Fibroblast of skin of right quadriceps (primary cell): ENCODE measurements at regions not wholly inside any gene's neighbourhood (a gene's known extent, or its start where the extent isn't known, plus 50 kb on each side); places are given as distances from the start of the nearest gene placed in this dataset.
"Not testable (repeated sequence)": the region's sequence is repeated elsewhere in the genome, so short reads cannot be mapped to it uniquely, and the experiment has no call there.

Experiments used
- DNase-seq: peaks from one replicate; pipeline ENCODE4 v3.0.0-alpha.2; 2013

DNA sequence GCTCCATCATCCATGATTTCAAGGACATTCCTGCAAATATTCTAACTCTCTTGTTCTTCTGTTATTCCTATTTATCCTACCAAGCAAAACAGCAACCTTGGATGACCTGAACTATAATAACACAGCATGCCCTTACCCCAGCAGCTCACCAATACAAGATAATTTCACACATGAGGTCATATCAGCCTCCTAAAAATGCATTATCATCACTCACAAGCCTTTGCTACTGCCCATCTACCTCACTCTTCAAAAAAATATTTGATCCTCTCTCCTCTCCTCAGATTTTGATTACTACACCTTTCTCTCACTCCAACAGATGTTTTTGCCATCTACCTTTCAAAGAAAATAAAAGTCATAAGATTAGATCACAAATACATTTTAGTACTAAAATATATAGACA, 777.6 kb upstream of the NCAM2 start:
- no peak for DNase-seq

GRCh38 chr21:20221981-20222380, 776.2 kb upstream of the NCAM2 start:
- DNase-seq = not testable (repeated sequence)

DNA sequence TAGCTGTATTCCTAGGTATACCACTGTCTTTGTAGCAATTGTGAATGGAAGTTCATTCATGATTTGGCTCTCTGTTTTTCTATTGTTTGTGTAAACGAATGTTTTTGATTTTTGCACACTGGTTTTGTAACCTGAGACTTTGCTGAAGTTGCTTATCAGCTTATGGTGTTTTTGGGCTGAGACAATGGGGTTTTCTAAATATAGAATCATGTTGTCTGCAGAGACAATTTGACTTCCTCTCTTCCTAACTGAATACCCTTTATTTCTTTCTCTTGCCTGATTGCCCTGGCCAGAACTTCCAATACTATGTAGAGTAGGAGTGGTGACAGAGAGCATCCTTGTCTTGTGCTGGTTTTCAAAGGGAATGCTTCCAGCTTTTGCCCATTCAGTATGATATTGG, 761.6 kb upstream of the NCAM2 start:
- DNase-seq = not testable (repeated sequence)

DNA sequence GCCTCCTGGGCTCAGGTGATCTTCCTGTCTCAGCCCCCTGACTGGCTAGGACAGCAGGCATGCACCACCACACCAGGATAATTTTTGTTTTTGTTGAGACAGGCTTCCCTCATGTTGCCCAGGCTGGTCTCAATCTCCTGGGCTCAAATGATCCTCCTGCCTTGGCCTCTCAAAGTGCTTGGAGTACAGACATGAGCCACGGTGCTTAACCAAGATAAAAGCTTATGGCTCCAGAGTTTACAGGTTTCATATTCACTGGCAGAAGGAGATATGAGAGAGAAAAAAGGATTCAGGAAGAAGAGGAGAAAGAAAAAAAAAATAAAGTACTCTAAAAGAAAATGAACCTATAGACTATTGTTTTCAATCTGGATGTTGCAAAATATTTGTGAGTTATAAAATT, 748.8 kb upstream of the NCAM2 start:
- no peak for DNase-seq

- no peak for DNase-seq
Measured at GRCh38 chr21:20250337-20250736, 747.9 kb upstream of the NCAM2 start.

GRCh38 chr21:20253261-20253660, 744.9 kb upstream of the NCAM2 start:
- no peak for DNase-seq

GRCh38 chr21:20254964-20255363, 743.2 kb upstream of the NCAM2 start:
- no peak for DNase-seq

DNA sequence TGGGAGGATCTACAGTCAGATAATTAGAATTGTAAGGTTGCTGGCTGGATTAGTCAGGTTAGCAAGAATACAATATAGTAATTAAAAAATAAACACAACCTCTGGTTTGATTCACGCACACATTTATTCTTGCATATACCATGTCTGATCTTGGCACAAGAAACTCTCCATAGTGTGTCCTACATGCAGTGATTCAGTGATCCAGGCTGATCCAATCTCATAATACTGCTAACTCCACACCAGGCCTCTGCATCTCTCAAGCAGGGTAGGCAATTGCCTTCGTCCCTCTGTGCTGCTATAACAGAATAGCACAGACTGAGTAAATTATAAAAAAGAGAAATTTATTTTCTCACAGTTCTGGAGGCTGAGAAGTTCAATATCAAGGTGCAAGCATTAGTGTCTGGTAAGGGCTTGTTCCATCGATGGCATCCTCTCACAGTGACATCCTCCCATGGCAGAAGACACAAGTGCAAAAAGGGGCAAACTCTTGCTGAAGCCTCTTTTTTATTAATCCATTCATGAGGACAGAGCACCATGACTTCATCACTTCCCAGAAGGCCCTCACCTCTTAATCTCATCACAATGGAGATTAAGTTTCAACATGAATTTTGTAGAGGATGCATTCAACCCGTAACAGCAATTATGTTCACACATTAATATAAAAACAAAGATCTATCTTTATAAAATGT, 741.0 kb upstream of the NCAM2 start:
- no peak for DNase-seq

DNA sequence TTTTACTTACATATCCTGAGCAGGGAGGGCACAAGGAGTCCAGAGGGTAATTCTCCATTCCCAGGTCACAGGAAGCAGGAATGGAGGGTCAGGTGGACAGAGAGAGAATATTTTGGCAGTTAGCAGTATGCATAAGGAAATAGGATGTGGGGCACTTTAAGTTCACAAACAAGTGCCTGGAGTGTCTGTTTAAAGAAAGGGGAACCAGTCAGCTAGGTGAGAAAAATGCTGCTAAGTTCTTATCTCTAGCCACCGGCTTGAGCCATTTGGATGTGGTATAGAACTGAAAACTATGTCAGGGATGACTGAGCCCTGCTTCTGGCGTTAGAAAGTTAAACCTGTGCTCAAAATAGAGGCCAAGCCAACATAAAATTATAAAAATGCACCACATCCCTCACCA, 739.7 kb upstream of the NCAM2 start:
- DNase-seq = no peak

GRCh38 chr21:20259031-20259867, 739.0 kb upstream of the NCAM2 start:
- DNase-seq = no peak

GRCh38 chr21:20260124-20260523, 738.1 kb upstream of the NCAM2 start:
- DNase-seq = no peak

- no peak for DNase-seq
Measured at GRCh38 chr21:20261364-20261763, 736.8 kb upstream of the NCAM2 start.

DNA sequence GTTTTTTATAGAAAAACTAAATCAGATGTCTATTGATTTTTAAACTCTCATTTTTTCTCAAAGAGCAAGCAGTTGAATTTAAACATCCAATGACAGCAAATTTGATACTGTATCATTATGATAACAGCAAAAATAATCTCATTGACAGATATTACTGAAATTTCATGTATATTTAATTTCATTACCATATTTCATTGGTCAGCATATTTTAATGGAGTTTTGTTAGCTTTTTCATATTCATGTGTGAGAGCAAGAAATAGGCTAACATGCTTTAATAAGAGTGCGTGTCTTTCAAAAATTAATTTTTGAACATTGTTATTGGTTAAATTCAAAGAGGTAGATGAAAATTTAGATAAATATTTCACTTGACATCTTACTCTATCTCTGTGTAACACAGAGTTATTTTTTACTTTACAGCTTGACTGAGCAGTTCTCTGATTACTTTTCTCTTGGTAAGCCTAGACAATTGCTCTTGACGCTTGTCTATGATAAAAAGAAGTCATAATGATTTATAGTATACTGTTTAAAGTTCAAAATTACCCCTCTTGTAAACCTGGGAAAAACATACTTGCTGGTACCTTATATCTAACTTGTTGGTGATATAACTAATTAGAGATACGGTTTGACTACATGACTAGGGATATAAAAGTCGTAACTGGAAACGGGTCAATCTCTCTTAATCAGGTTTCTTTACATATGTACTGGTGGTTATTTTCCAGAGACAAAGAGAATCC, 732.3 kb upstream of the NCAM2 start:
- DNase-seq = no peak

DNA sequence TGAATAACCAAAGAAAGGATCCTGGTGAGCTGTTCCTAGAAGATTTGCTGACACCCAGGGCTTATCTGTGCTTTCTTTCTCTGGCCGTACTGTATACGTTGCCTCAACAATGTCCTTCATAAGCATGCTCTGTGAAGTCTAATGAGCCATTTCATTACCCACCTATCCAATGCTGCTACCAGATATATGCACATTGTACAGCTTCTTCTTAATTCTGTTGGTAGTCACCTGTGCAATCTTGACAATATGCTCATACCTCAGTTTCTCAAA, 731.8 kb upstream of the NCAM2 start:
- no peak for DNase-seq

- DNase-seq = no peak
Measured at GRCh38 chr21:20270365-20271055, 727.7 kb upstream of the NCAM2 start.

- no peak for DNase-seq
Measured at GRCh38 chr21:20272791-20273362, 725.3 kb upstream of the NCAM2 start.

DNA sequence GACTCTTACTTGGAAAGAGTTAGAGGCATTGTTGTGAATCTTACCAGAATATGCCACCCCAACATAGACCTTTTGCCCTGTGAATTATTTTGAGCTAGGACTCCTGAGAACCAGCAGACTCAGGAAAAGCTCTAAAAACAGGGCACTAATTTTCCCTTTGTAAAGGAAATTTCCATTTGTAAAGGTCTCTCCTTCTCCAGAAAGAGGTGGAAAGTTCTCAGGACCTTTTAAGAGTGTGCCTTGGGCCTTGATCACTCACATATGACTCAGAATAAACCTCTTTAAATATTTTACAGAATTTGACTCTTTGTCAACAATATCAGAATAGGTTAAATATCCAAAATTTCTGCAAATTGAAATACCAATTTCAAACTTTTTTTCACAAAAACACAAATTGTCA, 721.8 kb upstream of the NCAM2 start:
- DNase-seq = no peak

DNA sequence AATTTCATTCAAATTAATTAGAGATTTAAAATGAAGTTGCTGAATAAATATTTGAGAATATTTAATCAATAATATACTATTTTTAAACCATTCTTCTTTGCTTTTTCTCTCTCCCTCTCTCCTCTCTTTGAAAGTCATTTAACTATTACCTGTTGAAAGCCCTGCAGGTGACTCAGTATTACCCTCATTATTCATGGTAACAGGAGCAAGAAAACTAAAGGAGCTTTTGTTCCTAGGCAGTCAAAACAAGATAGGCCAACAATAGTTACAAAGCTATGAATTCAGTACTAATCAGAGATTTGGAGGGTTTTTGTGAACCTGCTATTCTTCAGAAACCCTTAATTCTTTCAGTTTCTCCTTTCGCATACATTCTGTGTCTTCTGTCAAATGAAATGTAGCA, 721.3 kb upstream of the NCAM2 start:
- no peak for DNase-seq

DNA sequence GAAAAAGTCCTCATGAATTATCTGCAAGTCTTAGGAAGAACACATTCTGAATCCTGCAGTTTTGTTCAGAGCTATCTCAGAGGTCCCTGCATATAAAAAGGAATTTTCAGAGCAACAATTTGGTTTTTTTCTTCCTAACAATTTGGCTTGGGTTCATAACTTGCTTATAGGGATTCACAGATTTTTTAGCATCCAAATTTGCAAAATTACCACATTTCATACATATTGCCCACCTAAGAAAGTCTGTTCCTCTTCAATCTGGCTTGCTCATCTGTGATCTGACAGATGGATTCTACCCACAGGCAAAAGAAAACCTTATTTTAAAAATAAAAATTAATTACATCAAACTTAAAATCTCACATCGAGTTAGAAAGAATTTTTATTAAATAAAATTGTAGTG, 714.4 kb upstream of the NCAM2 start:
- no peak for DNase-seq

DNA sequence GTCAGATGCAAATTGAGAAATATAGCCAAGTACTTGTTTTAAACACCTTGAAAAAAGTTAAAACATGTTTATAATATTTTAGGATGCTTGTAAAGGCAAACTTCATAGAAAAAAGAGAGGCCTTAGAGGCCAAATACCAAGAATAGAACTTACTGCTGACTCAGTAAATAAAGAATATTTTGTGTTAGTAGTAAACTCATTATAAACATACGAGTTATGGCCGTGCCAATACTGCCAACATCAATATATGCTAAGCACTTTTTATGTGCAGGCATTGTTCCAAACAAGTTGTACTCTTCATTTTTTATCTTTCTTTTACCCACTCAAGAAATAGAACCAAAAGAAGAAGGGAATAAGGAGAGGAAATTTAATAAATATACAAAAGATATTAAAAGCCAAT, 705.9 kb upstream of the NCAM2 start:
- no peak for DNase-seq

GRCh38 chr21:20292854-20293253, 705.4 kb upstream of the NCAM2 start:
- not testable (repeated sequence) for DNase-seq

DNA sequence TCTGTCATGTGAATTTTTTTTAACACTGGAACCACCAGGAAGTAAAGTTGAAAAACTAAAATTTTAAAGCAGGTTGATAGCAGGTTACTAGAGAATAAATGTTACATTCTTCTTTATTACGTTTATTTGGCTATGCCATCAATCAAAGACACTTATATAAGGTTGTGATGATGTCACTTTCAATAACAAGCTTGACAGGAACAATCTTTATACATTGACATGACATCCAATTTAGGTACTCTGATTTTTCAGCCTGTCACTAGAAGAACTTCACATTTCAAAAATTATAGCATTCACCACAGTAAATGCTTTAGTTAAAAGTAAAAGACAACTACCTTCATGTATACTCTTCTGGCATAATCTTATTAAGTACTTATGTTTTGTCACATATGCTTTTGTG, 696.8 kb upstream of the NCAM2 start:
- no peak for DNase-seq

DNA sequence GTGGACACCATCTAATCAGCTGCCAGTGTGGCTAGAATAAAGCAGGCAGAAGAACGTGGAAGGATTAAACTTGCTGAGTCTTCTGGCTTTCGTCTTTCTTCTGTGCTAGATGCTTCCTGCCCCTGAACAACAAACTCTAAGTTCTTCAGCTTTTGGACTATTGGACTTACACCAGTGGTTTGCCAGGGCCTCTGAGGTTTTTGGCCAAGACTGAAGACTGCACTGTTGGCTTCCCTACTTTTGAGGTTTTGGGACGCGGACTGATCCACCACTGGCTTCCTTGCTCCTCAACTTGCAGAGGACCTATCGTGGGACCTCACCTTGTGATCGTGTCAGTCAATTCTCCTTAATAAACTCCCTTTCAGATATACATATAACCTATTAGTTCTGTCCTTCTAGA, 696.1 kb upstream of the NCAM2 start:
- no peak for DNase-seq
